Fibroblast of the aortic adventitia (primary cell): ENCODE measurements at regions not wholly inside any gene's neighbourhood (a gene's known extent, or its start where the extent isn't known, plus 50 kb on each side); places are given as distances from the start of the nearest gene placed in this dataset.

ENCODE experiments used
- DNase-seq: peaks from one replicate; pipeline ENCODE4 v3.0.0-alpha.2; 2010; ENCODE audit warnings: low read depth
- H3K4me3 ChIP-seq: 2 replicates; pipeline ENCODE4 v1.5.1; 2011; ENCODE audit warnings: low read depth, mild to moderate bottlenecking, control low read depth, low read length, moderate library complexity
- CTCF ChIP-seq: IDR thresholded peaks from 2 replicates; pipeline ENCODE4 v1.5.1; 2011; ENCODE audit warnings: mild to moderate bottlenecking, low read length, control low read depth, inconsistent platforms; ENCODE audit not compliant: insufficient read depth

DNA sequence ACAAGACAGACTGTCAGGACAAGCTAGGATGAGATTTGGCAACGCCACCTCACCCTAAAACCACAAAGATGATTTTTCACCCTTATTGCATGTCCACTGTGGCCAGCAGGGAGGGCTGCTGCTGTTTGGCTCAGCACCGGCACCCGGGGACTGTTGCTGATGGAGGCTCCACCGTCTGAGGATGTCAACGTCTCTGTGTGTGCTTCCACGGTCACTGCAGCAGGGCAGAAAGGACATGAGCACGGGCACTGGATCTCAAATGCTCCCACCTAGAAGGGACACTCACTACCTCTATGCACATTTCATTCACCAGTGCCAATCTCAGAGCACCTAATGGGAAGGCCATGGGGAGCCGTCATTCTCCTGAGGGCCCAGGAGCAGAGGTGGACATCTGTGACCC, 599.6 kb downstream of the PTPRU start:
- no peak overlapping the region for H3K4me3 ChIP-seq
- DNase-seq: no peak

GRCh38 chr1:29835406-29835805, 599.1 kb downstream of the PTPRU start:
- no peak overlapping the region for H3K4me3 ChIP-seq
- TF ChIP-seq CTCF: no peak
- no peak for DNase-seq

More for the DNA sequence above, 599.6 kb downstream of the PTPRU start:
- no peak for TF ChIP-seq CTCF

GRCh38 chr1:29833581-29833980, 597.3 kb downstream of the PTPRU start:
- DNase-seq: no peak
- no peak for TF ChIP-seq CTCF

DNA sequence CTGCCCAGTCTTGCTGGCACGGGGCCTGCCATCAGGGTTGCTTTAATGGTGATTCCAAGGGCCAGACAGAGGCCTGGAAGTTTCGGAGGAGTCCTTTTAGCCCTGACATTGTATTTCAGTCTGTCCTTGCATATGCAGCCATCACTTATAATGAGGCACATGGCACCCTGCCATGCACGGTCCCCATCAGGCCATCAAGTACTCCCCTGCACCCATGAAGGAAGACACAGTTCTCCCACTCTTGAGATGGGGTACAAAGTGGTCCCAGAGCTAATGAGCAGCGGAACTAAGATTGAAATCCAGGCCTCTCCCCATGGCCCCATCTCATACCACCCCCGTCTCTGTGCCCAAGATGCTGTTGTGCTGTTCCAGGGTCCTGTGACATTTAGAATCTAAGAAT, 596.6 kb downstream of the PTPRU start:
- no peak overlapping the region for H3K4me3 ChIP-seq
- no peak for DNase-seq
- TF ChIP-seq CTCF: no peak

More at GRCh38 chr1:29833581-29833980, 597.3 kb downstream of the PTPRU start:
- no peak overlapping the region for H3K4me3 ChIP-seq

DNA sequence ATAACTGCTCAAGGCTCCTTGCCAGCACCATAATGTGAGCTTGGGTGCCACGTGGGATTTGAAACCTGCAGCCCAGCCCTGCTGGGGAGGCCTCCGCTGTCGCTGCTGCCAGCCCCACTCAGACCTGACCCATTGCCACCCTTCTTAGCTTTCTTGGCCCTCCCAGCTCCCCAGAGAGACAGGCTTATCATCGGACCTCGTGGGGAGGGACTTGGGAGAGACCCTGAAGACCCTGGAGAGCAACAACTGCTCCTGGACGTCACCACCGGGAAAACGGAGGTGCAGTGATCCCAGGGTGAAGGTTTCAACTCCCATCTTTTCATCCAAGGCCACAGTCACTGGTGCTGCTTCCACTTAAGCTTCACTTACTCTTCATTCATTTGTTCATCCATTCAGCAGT, 596.1 kb downstream of the PTPRU start:
- no peak for TF ChIP-seq CTCF
- DNase-seq: no peak
- H3K4me3 ChIP-seq: no peak overlapping the region

DNA sequence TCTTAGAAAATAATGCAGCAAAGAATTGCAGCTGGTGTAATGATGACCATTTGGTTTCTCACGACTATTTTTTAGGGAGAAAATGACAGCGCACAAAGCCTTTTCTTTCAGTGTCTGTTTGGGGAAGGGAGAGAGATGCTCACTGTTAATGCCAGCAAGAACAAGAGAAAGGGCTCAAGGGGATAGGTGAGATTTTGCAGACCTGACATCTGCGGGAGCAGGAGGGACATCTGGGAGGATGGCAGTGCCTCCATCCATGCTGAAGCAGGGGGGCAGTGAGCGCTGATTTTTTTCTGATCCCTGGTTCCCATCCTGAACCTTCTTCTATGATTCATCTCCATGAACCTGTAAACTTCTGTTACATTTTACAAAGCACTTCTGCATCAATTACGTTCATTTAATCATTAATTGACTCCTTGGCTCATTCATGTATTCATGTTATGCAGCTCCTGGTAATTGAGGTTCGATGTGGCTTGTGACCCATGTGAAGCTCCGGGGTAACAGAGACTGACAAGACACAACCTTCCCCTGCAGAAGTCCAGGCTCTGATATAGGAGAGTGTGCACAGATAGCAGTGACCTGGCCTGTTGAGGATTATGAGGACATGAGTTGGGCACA, 595.3 kb downstream of the PTPRU start:
- no peak for DNase-seq
- no peak overlapping the region for H3K4me3 ChIP-seq
- TF ChIP-seq CTCF: no peak

DNA sequence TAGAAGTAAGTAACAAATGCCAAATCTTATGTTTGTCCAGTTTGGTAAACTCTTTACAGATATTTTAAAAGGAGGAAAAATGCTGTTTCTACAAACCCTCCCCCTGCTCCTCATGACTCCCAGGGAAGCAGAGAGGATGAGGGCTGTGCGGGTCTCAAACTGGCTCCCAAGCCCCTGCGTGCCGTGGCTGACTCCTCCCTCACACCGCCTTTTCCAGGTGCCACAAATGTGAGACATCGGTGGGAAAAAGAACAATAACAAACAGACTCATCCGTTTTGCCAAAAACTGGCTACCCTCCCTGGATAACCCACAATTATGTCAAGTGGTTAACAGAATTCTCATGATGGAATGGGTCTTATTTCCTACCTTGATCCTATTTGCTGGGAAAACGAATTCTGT, 594.6 kb downstream of the PTPRU start:
- DNase-seq: no peak
- TF ChIP-seq CTCF: no peak
- no peak overlapping the region for H3K4me3 ChIP-seq
